ENCODE measurements at regions not wholly inside any gene's neighbourhood (a gene's known extent, or its start where the extent isn't known, plus 50 kb on each side); places are given as distances from the start of the nearest gene placed in this dataset.

DNA sequence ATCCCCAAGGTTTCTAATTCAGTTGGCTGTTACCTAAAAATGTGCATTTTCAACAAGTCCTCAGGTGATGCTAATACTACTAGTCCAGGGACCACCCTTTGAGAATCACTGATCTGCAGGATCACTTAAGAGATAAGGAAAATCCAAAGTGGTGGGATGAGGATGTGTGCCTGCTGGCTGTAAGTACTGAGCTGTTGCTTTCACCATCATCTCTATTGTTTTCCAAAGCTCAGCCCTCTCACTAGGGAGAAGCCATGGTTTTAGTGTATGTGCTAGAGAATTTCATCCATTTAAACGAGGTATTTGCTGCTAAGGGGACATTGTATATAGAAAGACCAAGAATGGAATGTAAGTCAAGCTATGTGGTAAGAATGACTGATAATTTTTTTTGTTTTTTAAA, 202.3 kb downstream of the KIF21A start:
- H3K4me1 ChIP-seq, result no peaks in the 10 kb centered on the region
- H3K36me3 ChIP-seq (ENCODE audit: insufficient read depth in 1 of 2, low read depth in 1 of 2), result no peaks in the 10 kb centered on the region
- TF ChIP-seq, protein P1, sequence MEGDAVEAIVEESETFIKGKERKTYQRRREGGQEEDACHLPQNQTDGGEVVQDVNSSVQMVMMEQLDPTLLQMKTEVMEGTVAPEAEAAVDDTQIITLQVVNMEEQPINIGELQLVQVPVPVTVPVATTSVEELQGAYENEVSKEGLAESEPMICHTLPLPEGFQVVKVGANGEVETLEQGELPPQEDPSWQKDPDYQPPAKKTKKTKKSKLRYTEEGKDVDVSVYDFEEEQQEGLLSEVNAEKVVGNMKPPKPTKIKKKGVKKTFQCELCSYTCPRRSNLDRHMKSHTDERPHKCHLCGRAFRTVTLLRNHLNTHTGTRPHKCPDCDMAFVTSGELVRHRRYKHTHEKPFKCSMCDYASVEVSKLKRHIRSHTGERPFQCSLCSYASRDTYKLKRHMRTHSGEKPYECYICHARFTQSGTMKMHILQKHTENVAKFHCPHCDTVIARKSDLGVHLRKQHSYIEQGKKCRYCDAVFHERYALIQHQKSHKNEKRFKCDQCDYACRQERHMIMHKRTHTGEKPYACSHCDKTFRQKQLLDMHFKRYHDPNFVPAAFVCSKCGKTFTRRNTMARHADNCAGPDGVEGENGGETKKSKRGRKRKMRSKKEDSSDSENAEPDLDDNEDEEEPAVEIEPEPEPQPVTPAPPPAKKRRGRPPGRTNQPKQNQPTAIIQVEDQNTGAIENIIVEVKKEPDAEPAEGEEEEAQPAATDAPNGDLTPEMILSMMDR (IDR thresholded peaks at IDR 0.05), result no peak
- 32 to 54% (median 44%) methylated on average over 1 of the region's 1 CpG for WGBS, 3 donors
- DNase-seq, result no peak
- ATAC-seq, result no peak
- H3K9me3 ChIP-seq, result no peaks in the 10 kb centered on the region
- no peak overlapping the region for H3K4me3 ChIP-seq
- intact Hi-C loops (cut with DNase I), result no loop called here
- no peaks in the 10 kb centered on the region for H3K27me3 ChIP-seq (ENCODE audit: insufficient read depth in 3 of 3, low read length in 2 of 3)
- no peak overlapping the region for H3K27ac ChIP-seq

GRCh38 chr12:39239490-39240486, 203.1 kb downstream of the KIF21A start:
- DNase-seq, result no peak
- Histone ChIP-seq H3K27ac (no peak overlapping the region), H3K9me3 (no peaks in the 10 kb centered on the region), H3K4me3 (no peak overlapping the region), H3K36me3 (ENCODE audit: insufficient read depth in 1 of 2, low read depth in 1 of 2) (no peaks in the 10 kb centered on the region), H3K4me1 (no peaks in the 10 kb centered on the region), H3K27me3 (ENCODE audit: insufficient read depth in 3 of 3, low read length in 2 of 3) (no peaks in the 10 kb centered on the region)
- TF ChIP-seq, protein P1 (IDR thresholded peaks at IDR 0.05), result no peak
- 54 to 55% (median 54%) methylated on average over 5 of the region's 5 CpGs for WGBS, 3 donors
- no peak for ATAC-seq
- intact Hi-C loops (cut with DNase I), result no loop called here

- TF ChIP-seq, protein P1 (IDR thresholded peaks at IDR 0.05), result no peak
- ATAC-seq, result no peak
- 34 to 45% (median 36%) methylated on average over 2 of the region's 2 CpGs for WGBS, 3 donors
- Histone ChIP-seq H3K9me3 (no peaks in the 10 kb centered on the region), H3K4me3 (no peak overlapping the region), H3K4me1 (no peaks in the 10 kb centered on the region), H3K27ac (no peak overlapping the region), H3K36me3 (ENCODE audit: insufficient read depth in 1 of 2, low read depth in 1 of 2) (no peaks in the 10 kb centered on the region), H3K27me3 (ENCODE audit: insufficient read depth in 3 of 3, low read length in 2 of 3) (no peaks in the 10 kb centered on the region)
- no peak for DNase-seq
- intact Hi-C loops (cut with DNase I), result no loop called here
Observed at GRCh38 chr12:39237004-39237403, 205.9 kb downstream of the KIF21A start.

- Histone ChIP-seq H3K4me3 (no peak overlapping the region), H3K4me1 (no peaks in the 10 kb centered on the region), H3K27me3 (ENCODE audit: insufficient read depth in 3 of 3, low read length in 2 of 3) (no peaks in the 10 kb centered on the region), H3K36me3 (ENCODE audit: insufficient read depth in 1 of 2, low read depth in 1 of 2) (no peaks in the 10 kb centered on the region), H3K27ac (no peak overlapping the region), H3K9me3 (no peaks in the 10 kb centered on the region)
- intact Hi-C loops (cut with DNase I), result no loop called here
- DNase-seq, result no peak
- TF ChIP-seq, protein P1 (IDR thresholded peaks at IDR 0.05), result no peak
- no peak for ATAC-seq
- WGBS, 3 donors, result 91 to 96% (median 93%) methylated on average over 4 of the region's 4 CpGs
Observed at GRCh38 chr12:39235990-39236767, 206.7 kb downstream of the KIF21A start.

Data from psoas muscle (tissue), 7 donors.